SK-N-MC (cell line): ENCODE measurements at regions not wholly inside any gene's neighbourhood (a gene's known extent, or its start where the extent isn't known, plus 50 kb on each side); places are given as distances from the start of the nearest gene placed in this dataset.

Experiments used
- EZH2 ChIP-seq: fragments of 200-600 bp; sonication (generic); IDR thresholded peaks from one replicate; pipeline ENCODE4 v1.6.1; 2017; ENCODE audit warnings: antibody characterized with exemption
- POLR2AphosphoS5 ChIP-seq: IDR thresholded peaks from 2 replicates; pipeline ENCODE4 v1.6.1; 2012; ENCODE audit warnings: mild to moderate bottlenecking, low read depth, low read length, borderline replicate concordance

GRCh38 chr2:220930271-220931076 lies 641.6 kb downstream of the EPHA4 start:
- no peak for TF ChIP-seq POLR2AphosphoS5
- TF ChIP-seq EZH2, result no peak
